Activated naive CD4-positive, alpha-beta T cell treated with anti-CD3 and anti-CD28 coated beads, Interleukin-2, amount 10 ng/mL, durations not matched to agents 7 days and 5 days (primary cell): ENCODE measurements at regions not wholly inside any gene's neighbourhood (a gene's known extent, or its start where the extent isn't known, plus 50 kb on each side); places are given as distances from the start of the nearest gene placed in this dataset.
"Not testable (repeated sequence)": the region's sequence is repeated elsewhere in the genome, so short reads cannot be mapped to it uniquely, and the experiment has no call there.

Experiments used
- CTCF ChIA-PET: fragments of 350-600 bp; sonication (Branson Sonifier 250); formaldehyde crosslinking; loops from one replicate; lab custom pipeline; 2021; ENCODE audit warnings: antibody characterized with exemption; lab: Charles Lee
- DNase-seq: peaks from one replicate; pipeline ENCODE4 v3.0.0-alpha.2; 2020
- H3K27ac Mint-ChIP-seq: one replicate; pipeline ENCODE4 v1.8.0; 2021; ENCODE audit warnings: mild to moderate bottlenecking, moderate library complexity, mixed read lengths
- H3K27me3 Mint-ChIP-seq: one replicate; pipeline ENCODE4 v1.8.0; 2021; ENCODE audit warnings: mild to moderate bottlenecking, mixed read lengths
- H3K36me3 Mint-ChIP-seq: one replicate; pipeline ENCODE4 v1.8.0; 2021; ENCODE audit warnings: mixed read lengths
- H3K4me1 Mint-ChIP-seq: one replicate; pipeline ENCODE4 v1.8.0; 2021; ENCODE audit warnings: mixed read lengths
- H3K4me3 Mint-ChIP-seq: one replicate; pipeline ENCODE4 v1.8.0; 2021; ENCODE audit warnings: mild to moderate bottlenecking, moderate library complexity, mixed read lengths
- H3K9me3 Mint-ChIP-seq: one replicate; pipeline ENCODE4 v1.8.0; 2021; ENCODE audit warnings: mixed read lengths

DNA sequence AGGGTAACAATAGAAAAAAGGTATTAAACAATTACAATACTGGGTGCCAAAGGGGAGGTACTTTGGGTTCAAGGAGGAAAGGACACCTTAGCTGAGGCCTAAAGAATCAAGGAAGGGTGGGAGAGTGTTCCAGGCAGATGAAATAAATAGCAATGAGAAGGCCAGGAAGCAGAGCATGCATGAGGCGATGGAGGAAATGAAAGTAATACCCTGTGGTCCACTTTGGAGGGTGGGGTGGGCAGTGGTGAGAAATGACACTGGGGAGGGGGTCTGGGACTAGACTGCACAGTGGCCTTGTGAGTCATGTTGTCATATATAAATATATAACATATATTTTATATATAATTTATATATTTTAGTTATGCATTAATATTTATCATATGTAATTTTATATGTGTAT lies 55.9 kb downstream of the BHLHE40 start:
- no peak overlapping the region for H3K4me3 Mint-ChIP-seq
- no peaks in the 10 kb centered on the region for H3K9me3 Mint-ChIP-seq
- no peaks in the 10 kb centered on the region for H3K36me3 Mint-ChIP-seq
- CTCF ChIA-PET: no interaction called here
- DNase-seq: no peak
- H3K27me3 Mint-ChIP-seq: peaks cover 20% of the 10 kb centered on the region
- no peak overlapping the region for H3K27ac Mint-ChIP-seq
- peaks cover 18% of the 10 kb centered on the region for H3K4me1 Mint-ChIP-seq

- Mint-ChIP-seq H3K27ac (no peak overlapping the region), H3K4me3 (no peak overlapping the region), H3K4me1 (peaks cover 17% of the 10 kb centered on the region), H3K9me3 (no peaks in the 10 kb centered on the region), H3K27me3 (peaks cover 12% of the 10 kb centered on the region), H3K36me3 (no peaks in the 10 kb centered on the region)
- CTCF ChIA-PET: interaction anchor here (0.6 to 3.2 kb wide), 4 partner anchors 10 to 325 kb away, joined by 3 to 15 read pairs (median 3); no protein-coding TSS in a partner anchor
- DNase-seq: no peak
These were observed 56.6 kb downstream of the BHLHE40 start for GRCh38 chr3:5035692-5036391.

- Mint-ChIP-seq H3K27me3 (peaks cover 11% of the 10 kb centered on the region), H3K4me3 (no peak overlapping the region), H3K27ac (no peak overlapping the region), H3K36me3 (no peaks in the 10 kb centered on the region), H3K9me3 (no peaks in the 10 kb centered on the region), H3K4me1 (peaks cover 16% of the 10 kb centered on the region)
- no peak for DNase-seq
- CTCF ChIA-PET: interaction anchor here (0.6 to 3.2 kb wide), 4 partner anchors 11 to 325 kb away, joined by 3 to 15 read pairs (median 3); no protein-coding TSS in a partner anchor
These were observed 57.1 kb downstream of the BHLHE40 start for GRCh38 chr3:5036392-5036766.

- no peaks in the 10 kb centered on the region for H3K36me3 Mint-ChIP-seq
- no peak overlapping the region for H3K27ac Mint-ChIP-seq
- H3K4me1 Mint-ChIP-seq: peaks cover 13% of the 10 kb centered on the region
- no peak for DNase-seq
- peaks cover 10% of the 10 kb centered on the region for H3K27me3 Mint-ChIP-seq
- H3K9me3 Mint-ChIP-seq: no peaks in the 10 kb centered on the region
- CTCF ChIA-PET: interaction anchor here (1.0 to 3.2 kb wide), 4 partner anchors 9 to 326 kb away, joined by 3 to 15 read pairs (median 4); no protein-coding TSS in a partner anchor
- no peak overlapping the region for H3K4me3 Mint-ChIP-seq
These were observed 57.6 kb downstream of the BHLHE40 start for GRCh38 chr3:5036858-5037257.

GRCh38 chr3:5039585-5039984 lies 60.3 kb downstream of the BHLHE40 start:
- no peak overlapping the region for H3K27ac Mint-ChIP-seq
- CTCF ChIA-PET: interaction anchor here (0.6 to 3.4 kb wide), 5 partner anchors 11 to 327 kb away, joined by 3 to 15 read pairs (median 6); no protein-coding TSS in a partner anchor
- no peaks in the 10 kb centered on the region for H3K9me3 Mint-ChIP-seq
- DNase-seq: no peak
- H3K27me3 Mint-ChIP-seq: peaks cover 8% of the 10 kb centered on the region
- no peak overlapping the region for H3K4me3 Mint-ChIP-seq
- peaks cover 10% of the 10 kb centered on the region for H3K4me1 Mint-ChIP-seq
- H3K36me3 Mint-ChIP-seq: no peaks in the 10 kb centered on the region

- Mint-ChIP-seq H3K4me1 (peaks cover 5% of the 10 kb centered on the region), H3K9me3 (no peaks in the 10 kb centered on the region), H3K36me3 (no peaks in the 10 kb centered on the region), H3K27ac (no peak overlapping the region), H3K4me3 (no peak overlapping the region), H3K27me3 (peaks cover 8% of the 10 kb centered on the region)
- DNase-seq: no peak
- CTCF ChIA-PET: interaction anchor here (0.8 to 3.4 kb wide), 3 partner anchors 13 to 329 kb away, joined by 3 to 15 read pairs (median 3); no protein-coding TSS in a partner anchor
These were observed 62.1 kb downstream of the BHLHE40 start for GRCh38 chr3:5041315-5041714.

GRCh38 chr3:5045961-5046360 lies 66.7 kb downstream of the BHLHE40 start:
- Mint-ChIP-seq H3K4me1 (no peaks in the 10 kb centered on the region), H3K27me3 (peaks cover 8% of the 10 kb centered on the region), H3K36me3 (peaks cover 3% of the 10 kb centered on the region), H3K9me3 (peaks cover 11% of the 10 kb centered on the region), H3K27ac (no peak overlapping the region), H3K4me3 (no peak overlapping the region)
- DNase-seq: no peak
- CTCF ChIA-PET: no interaction called here

DNA sequence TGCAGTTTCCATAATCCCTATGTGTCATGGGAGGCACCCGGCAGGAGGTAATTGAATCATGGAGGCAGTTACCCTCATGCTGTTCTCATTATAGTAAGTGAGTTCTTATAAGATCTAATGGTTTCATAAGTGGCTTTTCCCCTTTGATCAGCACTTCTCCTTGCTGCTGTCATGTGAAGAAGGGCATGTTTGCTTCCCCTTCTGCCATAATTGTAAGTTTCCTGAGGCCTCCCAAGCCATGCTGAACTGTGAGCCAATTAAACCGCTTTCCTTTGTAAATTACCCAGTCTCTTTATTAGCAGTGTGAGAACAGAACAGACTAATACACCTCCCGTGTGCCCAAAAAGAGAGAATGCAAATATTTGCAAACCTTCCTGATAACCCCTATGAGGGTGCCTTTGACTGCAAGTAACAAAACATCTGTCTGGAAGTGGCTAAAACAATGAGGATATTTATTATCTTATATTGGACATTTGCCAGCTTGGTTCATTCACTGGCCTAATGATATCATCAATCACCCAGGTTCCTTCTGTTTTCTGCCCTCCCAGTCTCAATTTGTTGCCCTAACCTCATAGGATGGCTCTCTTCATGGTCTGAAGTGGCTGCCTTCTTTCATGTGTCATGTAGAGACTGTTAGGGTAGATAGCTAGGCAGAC lies 68.7 kb downstream of the BHLHE40 start:
- CTCF ChIA-PET: no interaction called here
- Mint-ChIP-seq H3K27ac (no peak overlapping the region), H3K4me1 (no peaks in the 10 kb centered on the region), H3K9me3 (peaks cover 11% of the 10 kb centered on the region), H3K27me3 (peaks cover 3% of the 10 kb centered on the region), H3K4me3 (no peak overlapping the region), H3K36me3 (peaks cover 3% of the 10 kb centered on the region)
- no peak for DNase-seq

DNA sequence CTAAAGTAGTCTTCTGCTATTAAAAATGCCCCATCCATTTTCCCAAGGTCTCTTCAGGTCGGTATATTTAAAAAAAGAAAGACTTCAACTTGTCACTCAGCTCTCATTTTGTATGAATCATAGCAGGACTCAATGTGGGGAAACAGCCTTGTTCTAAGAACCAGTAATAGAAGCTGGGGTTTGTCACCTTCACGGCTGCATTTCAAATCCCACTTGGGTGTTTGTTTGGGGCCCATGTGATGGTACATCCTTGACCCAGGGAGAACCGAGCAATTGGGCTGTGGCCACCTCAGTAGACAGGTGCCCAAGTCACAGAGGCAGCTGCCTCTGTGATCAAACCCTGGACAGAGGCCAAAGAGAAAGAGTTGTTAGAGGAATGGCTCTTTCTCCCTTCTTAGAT lies 70.3 kb upstream of the ARL8B start:
- H3K36me3 Mint-ChIP-seq: peaks cover 3% of the 10 kb centered on the region
- CTCF ChIA-PET: interaction anchor here (0.7 to 10.8 kb wide), 5 partner anchors 12 to 420 kb away, joined by 3 to 200 read pairs (median 6); no protein-coding TSS in a partner anchor
- no peak overlapping the region for H3K4me3 Mint-ChIP-seq
- H3K27me3 Mint-ChIP-seq: peaks cover 3% of the 10 kb centered on the region
- H3K9me3 Mint-ChIP-seq: peaks cover 11% of the 10 kb centered on the region
- H3K27ac Mint-ChIP-seq: no peak overlapping the region
- peaks cover 18% of the 10 kb centered on the region for H3K4me1 Mint-ChIP-seq
- no peak for DNase-seq

- CTCF ChIA-PET: interaction anchor here (1.1 to 10.8 kb wide), 5 partner anchors 11 to 340 kb away, joined by 3 to 200 read pairs (median 6); no protein-coding TSS in a partner anchor
- H3K4me1 Mint-ChIP-seq: peaks cover 20% of the 10 kb centered on the region
- H3K27ac Mint-ChIP-seq: no peak overlapping the region
- peaks cover 3% of the 10 kb centered on the region for H3K36me3 Mint-ChIP-seq
- H3K9me3 Mint-ChIP-seq: peaks cover 10% of the 10 kb centered on the region
- H3K4me3 Mint-ChIP-seq: no peak overlapping the region
- H3K27me3 Mint-ChIP-seq: peaks cover 3% of the 10 kb centered on the region
- DNase-seq: no peak
These were observed 69.8 kb upstream of the ARL8B start for GRCh38 chr3:5052247-5052646.

GRCh38 chr3:5053021-5053831 lies 68.9 kb upstream of the ARL8B start:
- Mint-ChIP-seq H3K4me3 (no peak overlapping the region), H3K27ac (no peak overlapping the region), H3K27me3 (peaks cover 3% of the 10 kb centered on the region), H3K9me3 (peaks cover under 1% of the 10 kb centered on the region), H3K4me1 (peaks cover 26% of the 10 kb centered on the region), H3K36me3 (no peaks in the 10 kb centered on the region)
- no peak for DNase-seq
- CTCF ChIA-PET: interaction anchor here (1.0 to 10.8 kb wide), 7 partner anchors 10 to 341 kb away, joined by 3 to 200 read pairs (median 6); partner anchors contain the start of gene BHLHE40

GRCh38 chr3:5054098-5054497 lies 68.0 kb upstream of the ARL8B start:
- no peak overlapping the region for H3K4me3 Mint-ChIP-seq
- H3K27ac Mint-ChIP-seq: no peak overlapping the region

GRCh38 chr3:5054579-5054978 lies 67.5 kb upstream of the ARL8B start:
- H3K27me3 Mint-ChIP-seq, H3K27ac Mint-ChIP-seq, H3K36me3 Mint-ChIP-seq, DNase-seq, H3K9me3 Mint-ChIP-seq, H3K4me3 Mint-ChIP-seq: not testable (repeated sequence)
- peaks cover 26% of the 10 kb centered on the region for H3K4me1 Mint-ChIP-seq
- CTCF ChIA-PET: interaction anchor here (1.1 to 10.8 kb wide), 5 partner anchors 18 to 342 kb away, joined by 3 to 200 read pairs (median 7); partner anchors contain the start of gene BHLHE40

More at GRCh38 chr3:5054098-5054497, 68.0 kb upstream of the ARL8B start:
- Mint-ChIP-seq H3K36me3 (no peaks in the 10 kb centered on the region), H3K27me3 (peaks cover 6% of the 10 kb centered on the region), H3K9me3 (no peaks in the 10 kb centered on the region), H3K4me1 (peaks cover 26% of the 10 kb centered on the region)
- CTCF ChIA-PET: interaction anchor here (1.1 to 10.8 kb wide), 5 partner anchors 18 to 342 kb away, joined by 3 to 200 read pairs (median 6); partner anchors contain the start of gene BHLHE40
- no peak for DNase-seq
